ENCODE measurements at regions not wholly inside any gene's neighbourhood (a gene's known extent, or its start where the extent isn't known, plus 50 kb on each side); places are given as distances from the start of the nearest gene placed in this dataset.

DNA sequence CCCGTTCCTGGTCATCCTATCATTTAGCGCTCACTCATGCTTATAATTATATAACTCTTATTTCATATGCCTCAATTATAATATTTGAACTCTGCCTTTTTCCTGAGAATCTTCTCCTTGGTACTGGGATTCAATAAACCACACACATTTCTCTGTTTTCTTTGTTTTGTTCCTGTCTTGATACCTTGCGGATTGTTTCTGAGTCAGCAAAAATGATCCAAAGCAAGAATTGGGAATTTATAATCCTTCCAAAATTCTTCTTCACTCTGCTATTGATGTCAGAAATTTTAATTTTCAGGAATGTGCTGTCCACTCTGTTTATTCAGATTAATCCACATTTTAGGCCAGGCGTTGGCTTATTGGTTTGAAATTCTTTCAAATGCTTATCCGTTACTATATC is 886.0 kb downstream of the SUCLG1 start:
- DNase-seq (ENCODE audit: low read depth in 2 of 2) = no peak

DNA sequence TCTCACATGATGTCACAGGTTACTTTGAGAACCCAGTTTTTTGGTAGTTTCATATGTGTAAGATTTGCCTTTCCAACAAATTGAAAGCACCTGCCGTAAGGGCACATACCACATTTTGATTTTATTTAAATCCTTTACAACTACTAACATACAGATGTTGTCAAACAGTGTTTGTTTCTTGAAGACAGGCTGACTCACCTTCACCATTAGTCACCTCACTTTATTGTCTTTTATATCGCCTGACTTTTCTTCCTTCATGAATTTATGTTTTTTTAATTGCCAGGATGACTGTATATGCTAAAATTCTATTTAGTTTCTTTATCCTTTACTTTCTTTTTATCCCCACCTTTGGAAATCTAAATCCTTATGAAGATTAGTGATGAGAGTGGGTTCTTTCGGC is 886.7 kb downstream of the SUCLG1 start:
- DNase-seq (ENCODE audit: low read depth in 2 of 2) = no peak

DNA sequence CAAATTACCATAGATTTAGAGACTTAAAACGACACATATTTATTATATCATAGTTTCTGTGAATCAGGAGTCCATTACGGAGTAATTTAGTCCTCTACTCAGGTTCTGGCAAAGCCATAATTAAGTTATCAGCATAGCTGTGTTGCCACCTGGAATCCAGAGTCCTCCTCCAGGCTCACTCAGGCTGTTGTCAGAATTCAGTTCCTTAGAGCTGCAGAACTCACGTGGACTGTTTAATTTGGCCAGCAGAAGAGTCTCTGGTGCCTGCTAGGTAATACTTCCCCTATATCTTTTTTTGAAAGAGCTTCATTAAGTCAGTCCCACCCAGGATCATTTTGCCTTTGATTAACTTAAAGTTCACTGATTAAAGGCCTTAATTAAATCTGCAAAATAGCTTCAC is 891.5 kb downstream of the SUCLG1 start:
- no peak for DNase-seq (ENCODE audit: low read depth in 2 of 2)

- no peak for DNase-seq (ENCODE audit: low read depth in 2 of 2)
Measured at GRCh38 chr2:83565626-83566025, 893.5 kb downstream of the SUCLG1 start.

DNA sequence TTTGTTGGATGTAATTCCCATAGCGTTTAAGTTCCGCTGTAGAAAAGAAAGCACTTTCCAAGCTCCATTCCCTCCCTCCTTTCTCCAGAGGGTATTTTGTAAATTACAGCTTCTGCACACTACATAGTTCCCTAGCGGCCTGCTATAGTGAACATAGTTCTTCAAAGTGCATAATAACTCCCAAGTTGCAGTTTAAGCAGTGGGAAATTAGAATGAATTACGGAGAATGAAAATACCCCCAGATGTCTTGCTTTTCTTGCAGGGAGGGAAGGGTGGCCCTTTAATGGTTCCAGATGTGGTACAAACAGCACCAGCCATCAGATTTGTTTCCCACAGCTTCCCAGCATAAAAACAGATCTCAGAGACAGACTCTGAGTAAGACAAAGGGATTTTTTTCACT is 893.9 kb downstream of the SUCLG1 start:
- no peak for DNase-seq (ENCODE audit: low read depth in 2 of 2)

DNA sequence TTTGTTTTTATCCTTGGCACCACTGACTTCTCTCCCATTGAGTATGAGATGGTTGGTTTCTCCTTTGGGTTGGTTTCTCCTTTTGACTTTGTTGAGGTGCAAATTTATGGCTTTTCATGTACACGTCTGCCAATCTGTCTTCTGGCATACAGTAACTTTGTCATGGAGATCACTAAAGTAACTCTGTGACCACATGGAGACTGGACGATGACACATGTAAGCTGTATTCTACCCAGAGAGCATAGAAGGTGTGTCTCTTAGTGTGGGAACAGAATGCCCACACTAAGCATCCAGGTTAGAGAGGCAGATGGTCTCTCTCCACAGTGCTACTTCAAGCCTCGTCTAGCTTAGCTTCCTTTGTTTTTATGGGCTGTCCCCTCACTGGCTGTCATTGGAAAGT is 897.5 kb downstream of the SUCLG1 start:
- DNase-seq (ENCODE audit: low read depth in 2 of 2) = no peak

DNA sequence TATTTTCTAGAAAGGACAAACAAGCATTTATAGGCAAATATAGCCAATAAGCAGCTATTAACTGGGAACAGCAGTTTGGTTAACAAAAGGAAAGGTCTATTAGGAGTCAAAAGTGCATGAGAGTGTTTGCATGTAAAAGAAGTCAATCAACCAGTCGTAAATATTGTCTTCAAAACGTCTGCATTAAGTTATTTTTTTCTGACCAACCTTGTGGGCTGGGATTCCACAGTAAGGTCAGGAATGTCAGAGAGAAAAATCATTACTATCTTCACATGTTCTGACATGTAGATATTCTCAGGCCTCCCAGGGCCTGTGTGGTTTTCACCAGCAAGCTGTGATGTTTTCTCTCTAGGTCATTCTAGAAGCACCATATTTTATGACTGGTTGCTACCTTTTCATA is 922.5 kb downstream of the SUCLG1 start:
- DNase-seq (ENCODE audit: low read depth in 2 of 2) = no peak

DNA sequence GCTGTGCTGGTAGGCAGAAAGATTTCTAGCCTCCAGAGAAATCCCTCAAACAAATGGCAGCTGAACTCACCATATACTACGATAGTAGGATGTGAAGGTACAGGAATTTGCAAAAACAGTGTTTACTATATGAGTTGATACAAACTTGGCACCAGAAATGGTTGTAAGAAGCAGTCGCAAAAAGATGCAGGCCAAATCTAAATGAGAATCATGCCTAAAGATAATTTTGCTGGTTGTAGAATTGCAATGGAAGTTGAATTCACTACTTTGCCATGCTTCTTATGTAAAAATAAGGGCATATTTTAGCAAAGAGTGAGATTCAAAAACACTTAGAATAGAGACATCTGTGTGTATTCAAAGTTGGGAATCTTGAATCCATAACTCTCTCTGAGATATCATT is 924.7 kb downstream of the SUCLG1 start:
- DNase-seq (ENCODE audit: low read depth in 2 of 2) = no peak

DNA sequence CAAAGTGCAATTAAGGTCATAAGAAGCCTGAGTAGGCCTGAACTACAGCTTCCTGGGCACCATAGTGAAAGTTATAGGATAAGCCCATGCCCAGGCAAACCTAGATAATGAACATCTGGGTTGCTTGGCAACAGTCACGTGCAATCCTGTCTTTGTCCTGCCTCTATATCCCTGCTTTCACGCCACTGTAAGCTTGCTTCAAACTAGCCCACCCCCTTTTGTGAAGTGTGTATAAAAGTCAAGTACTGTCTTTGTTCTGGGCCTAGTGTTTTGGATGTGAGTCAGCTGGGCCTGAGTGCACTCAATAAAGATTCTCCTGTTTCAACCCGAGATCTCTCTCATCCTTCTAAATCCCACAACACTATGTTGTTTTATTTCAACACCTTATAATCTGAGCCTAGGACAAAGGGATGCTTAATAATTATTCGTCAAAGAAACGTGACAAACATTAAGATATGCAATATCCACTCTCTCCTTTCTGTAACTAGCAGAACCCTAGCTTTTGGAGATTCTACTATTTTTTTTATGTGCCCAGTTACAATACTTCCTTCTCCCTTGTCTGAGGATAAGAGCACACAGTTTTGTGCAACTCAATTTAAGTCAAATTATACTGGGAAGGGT is 927.8 kb downstream of the SUCLG1 start:
- DNase-seq (ENCODE audit: low read depth in 2 of 2) = no peak

DNA sequence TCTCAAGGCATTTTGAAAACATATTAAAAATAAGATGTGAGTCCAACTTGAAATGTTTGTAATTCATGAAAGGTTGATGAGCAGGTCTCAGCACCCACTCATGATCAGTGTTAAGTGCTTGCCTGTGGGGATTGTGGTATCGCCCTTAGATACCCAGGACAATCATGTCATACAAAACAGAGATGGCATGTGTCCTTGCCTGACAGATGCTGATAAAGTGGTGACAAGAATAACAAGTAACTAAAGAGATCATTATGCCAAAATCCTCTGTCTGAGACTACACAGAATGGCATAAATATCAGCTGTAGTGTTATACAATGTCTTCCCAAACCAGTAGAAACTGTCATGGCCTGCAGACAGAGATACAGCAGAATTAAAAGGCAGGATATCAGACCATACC is 930.3 kb downstream of the SUCLG1 start:
- DNase-seq (ENCODE audit: low read depth in 2 of 2) = no peak

DNA sequence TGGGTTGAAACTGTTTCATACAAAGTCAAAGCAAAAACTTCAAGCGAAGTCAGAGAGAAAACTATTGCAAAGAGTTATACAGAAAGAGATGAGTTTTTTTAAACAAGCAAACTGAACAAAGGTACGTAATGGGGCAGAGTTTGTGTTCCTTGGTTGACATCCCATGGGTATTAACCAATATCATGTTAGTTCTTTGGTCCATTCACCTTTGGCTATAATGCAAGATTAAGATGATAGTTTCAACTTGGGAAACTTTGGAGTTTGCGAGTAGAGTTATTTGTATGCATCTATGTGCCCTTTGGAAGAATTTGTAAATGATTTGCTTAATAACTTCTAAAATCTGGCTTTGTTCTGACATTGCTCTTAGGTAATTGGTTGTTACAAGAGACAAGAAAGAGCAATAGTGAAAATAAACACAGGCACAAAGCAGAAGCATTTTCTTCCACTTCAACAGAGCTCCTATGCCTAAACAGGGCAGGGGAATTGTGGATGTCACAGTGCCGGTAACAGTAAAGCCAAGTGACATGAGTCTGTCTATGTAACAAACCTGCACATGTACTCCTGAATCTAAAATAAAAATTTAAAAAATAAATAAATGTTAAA is 936.1 kb downstream of the SUCLG1 start:
- no peak for DNase-seq (ENCODE audit: low read depth in 2 of 2)

- no peak for DNase-seq (ENCODE audit: low read depth in 2 of 2)
Measured at GRCh38 chr2:83517727-83518368, 941.2 kb downstream of the SUCLG1 start.

- no peak for DNase-seq (ENCODE audit: low read depth in 2 of 2)
Measured at GRCh38 chr2:83516503-83516902, 942.6 kb downstream of the SUCLG1 start.

- DNase-seq (ENCODE audit: low read depth in 2 of 2) = no peak
Measured at GRCh38 chr2:83487451-83487850, 971.6 kb downstream of the SUCLG1 start.

GRCh38 chr2:83481436-83481835 is 977.6 kb downstream of the SUCLG1 start:
- DNase-seq (ENCODE audit: low read depth in 2 of 2) = no peak

DNA sequence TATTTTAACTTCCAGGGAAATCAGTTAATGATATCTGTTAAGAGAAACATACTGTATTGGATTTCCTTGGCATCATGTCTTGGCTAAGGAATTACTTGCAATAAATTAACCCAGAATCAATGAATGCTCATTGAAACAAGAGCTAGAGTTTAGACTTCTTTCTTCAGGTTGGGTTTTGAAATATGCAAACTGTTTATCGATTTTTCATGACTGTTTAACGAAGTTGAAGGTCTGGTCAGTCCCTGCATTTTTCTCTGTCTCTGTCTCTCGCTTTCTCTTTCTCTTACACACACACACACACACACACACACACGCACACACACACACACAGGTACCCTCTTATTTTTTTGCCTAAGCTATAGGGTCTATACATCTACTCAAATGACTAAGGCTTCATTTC is 981.0 kb downstream of the SUCLG1 start:
- DNase-seq (ENCODE audit: low read depth in 2 of 2) = no peak

- DNase-seq (ENCODE audit: low read depth in 2 of 2) = no peak
Measured at GRCh38 chr2:83475371-83475770, 983.7 kb downstream of the SUCLG1 start.

DNA sequence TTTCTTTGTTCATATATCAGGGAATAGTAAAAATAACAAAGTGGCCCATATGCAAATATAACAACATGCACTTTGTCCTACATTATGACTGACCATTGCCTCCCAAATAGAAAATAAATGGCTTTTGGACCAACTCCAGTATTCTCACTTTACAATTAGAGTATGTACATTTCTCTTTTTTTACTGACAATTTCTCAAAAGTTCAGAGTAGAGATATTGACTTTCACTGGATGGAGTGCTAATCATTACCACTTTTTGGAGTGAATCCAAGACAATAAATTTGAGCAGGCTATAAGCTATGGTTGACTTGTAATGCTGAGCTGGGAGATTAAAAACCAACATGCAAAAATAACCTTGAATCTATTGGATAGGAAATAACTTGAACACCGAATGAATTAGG is 987.4 kb downstream of the SUCLG1 start:
- DNase-seq (ENCODE audit: low read depth in 2 of 2) = no peak

GRCh38 chr2:83470928-83471327 is 988.2 kb downstream of the SUCLG1 start:
- DNase-seq (ENCODE audit: low read depth in 2 of 2) = no peak

DNA sequence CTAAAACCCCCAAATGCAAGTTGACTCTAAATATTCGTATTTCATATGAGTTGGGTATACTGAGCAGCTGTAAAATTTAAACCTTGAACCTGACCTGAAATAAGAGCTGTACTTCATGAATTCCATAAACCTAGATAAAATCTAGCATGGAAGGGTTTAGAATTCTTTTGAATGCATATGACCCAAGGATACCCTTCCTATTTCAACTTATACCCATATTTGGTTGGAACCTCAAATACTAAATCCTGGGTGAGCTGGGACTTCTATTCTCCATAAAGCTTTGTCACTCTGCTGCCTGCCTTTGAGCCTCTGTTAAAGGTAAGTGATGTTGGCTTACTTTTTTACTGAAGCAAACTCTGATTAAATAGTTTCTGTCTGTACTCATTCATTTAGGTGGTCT is 994.6 kb downstream of the SUCLG1 start:
- DNase-seq (ENCODE audit: low read depth in 2 of 2) = no peak

DNA sequence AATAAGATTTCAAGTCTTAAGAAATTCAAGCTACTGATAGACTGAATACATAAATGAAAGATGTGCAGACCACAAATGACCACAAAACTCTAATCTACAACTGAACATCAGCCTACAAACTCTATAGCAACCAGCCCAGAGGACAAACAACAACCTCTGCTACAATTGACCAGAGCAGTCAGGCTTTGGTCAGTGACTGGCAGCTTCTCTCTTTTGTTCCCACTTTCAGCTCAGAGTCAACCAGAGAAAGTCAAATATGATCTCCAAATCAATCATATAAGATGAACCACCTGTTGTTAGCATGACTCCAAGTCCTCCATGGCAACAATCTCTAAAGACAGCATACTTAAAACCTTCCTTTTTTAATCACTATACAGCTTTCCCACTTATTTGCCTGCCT is 996.2 kb downstream of the SUCLG1 start:
- DNase-seq (ENCODE audit: low read depth in 2 of 2) = no peak

DNA sequence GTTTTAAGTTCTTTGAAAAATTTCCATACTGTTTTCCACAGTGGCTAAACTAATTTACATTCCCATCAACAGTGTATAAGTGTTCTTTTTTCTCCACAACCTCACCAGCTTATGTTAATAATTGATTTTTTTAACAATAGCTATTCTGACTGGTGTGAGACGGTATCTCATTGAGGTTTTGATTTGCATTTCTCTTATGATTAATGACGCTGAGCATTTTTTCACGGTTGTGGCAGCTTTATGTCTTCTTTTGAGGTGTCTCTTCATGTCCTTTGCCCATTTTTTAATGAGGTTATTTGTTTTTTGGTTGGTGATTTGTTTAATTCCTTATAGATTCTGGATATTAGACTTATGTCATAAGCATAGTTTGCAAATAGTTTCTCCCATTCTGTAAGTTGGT is 997.9 kb downstream of the SUCLG1 start:
- no peak for DNase-seq (ENCODE audit: low read depth in 2 of 2)

DNA sequence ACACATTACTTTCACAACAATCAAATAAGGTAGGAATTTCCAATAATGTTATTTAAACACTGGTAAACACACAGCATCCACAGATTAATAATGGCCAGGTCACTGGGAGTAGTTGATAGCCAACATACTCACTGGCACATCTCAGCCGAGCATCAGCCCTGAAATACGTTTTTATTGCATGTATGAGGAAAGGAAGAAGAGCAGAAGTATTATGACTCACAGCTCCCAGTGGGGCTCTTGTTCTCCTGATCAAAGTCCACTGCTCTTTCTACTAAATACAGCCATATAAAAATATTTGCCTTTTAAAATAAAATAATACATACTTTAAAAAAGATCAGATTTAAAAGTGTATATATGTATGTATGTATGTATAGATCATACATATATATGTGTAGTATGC is 999.6 kb downstream of the SUCLG1 start:
- no peak for DNase-seq (ENCODE audit: low read depth in 2 of 2)
